Body of pancreas (tissue), 4 donors: ENCODE measurements at regions not wholly inside any gene's neighbourhood (a gene's known extent, or its start where the extent isn't known, plus 50 kb on each side); places are given as distances from the start of the nearest gene placed in this dataset.

Source experiments
- POLR2A ChIP-seq, 3 donors: fragments of 450-650 bp; IDR thresholded peaks; one replicate each; pipeline ENCODE4 v1.6.1; 2016; ENCODE audit warnings: antibody characterized with exemption in 3 of 3, mild to moderate bottlenecking in 2 of 3
- TF ChIP-seq, protein P1 (sequence below), 7 experiments: fragments of 450-650 bp in 4 of 7; fragments of 200-600 bp in 3 of 7; sonication (generic) in 3 of 7; IDR thresholded peaks; one replicate each; pipeline ENCODE4 v1.5.1; 2016 to 2019; ENCODE audit warnings: antibody characterized with exemption in 7 of 7

DNA sequence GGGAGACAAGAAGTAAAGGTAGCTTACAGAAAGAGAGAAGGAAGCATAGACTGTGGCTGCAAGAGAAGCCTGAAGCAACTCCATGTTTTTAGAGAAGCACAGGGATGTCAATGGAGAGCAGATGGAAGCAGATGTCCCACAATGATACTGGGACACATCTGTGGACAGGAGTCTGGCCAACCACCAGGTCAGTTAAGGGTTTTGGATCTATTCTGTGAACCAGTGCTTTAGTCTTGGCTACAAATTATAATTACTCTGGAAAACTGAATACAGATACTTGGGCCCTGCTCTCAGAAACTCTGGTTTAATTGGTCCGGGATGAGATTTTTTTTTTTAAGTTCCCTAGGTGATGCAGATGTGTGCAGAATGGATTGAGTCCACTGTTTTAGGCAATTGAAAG lies 592.8 kb downstream of the CSNK1G3 start:
- TF ChIP-seq, protein P1, sequence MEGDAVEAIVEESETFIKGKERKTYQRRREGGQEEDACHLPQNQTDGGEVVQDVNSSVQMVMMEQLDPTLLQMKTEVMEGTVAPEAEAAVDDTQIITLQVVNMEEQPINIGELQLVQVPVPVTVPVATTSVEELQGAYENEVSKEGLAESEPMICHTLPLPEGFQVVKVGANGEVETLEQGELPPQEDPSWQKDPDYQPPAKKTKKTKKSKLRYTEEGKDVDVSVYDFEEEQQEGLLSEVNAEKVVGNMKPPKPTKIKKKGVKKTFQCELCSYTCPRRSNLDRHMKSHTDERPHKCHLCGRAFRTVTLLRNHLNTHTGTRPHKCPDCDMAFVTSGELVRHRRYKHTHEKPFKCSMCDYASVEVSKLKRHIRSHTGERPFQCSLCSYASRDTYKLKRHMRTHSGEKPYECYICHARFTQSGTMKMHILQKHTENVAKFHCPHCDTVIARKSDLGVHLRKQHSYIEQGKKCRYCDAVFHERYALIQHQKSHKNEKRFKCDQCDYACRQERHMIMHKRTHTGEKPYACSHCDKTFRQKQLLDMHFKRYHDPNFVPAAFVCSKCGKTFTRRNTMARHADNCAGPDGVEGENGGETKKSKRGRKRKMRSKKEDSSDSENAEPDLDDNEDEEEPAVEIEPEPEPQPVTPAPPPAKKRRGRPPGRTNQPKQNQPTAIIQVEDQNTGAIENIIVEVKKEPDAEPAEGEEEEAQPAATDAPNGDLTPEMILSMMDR (IDR thresholded peaks at IDR 0.05), result no peak
- TF ChIP-seq POLR2A (IDR thresholded peaks at IDR 0.05), result no peak
